CD4-positive, alpha-beta T cell treated with Interleukin-15 for 1 hour (primary cell): ENCODE measurements at regions not wholly inside any gene's neighbourhood (a gene's known extent, or its start where the extent isn't known, plus 50 kb on each side); places are given as distances from the start of the nearest gene placed in this dataset.

ENCODE experiments used
- DNase-seq: peaks from one replicate; pipeline ENCODE4 v3.0.0-alpha.2; 2020

GRCh38 chr4:133096972-133097371 is 52.1 kb upstream of the PCDH10 start:
- no peak for DNase-seq
